ENCODE measurements at regions not wholly inside any gene's neighbourhood (a gene's known extent, or its start where the extent isn't known, plus 50 kb on each side); places are given as distances from the start of the nearest gene placed in this dataset.
"Not testable (repeated sequence)": the region's sequence is repeated elsewhere in the genome, so short reads cannot be mapped to it uniquely, and the experiment has no call there.

DNA sequence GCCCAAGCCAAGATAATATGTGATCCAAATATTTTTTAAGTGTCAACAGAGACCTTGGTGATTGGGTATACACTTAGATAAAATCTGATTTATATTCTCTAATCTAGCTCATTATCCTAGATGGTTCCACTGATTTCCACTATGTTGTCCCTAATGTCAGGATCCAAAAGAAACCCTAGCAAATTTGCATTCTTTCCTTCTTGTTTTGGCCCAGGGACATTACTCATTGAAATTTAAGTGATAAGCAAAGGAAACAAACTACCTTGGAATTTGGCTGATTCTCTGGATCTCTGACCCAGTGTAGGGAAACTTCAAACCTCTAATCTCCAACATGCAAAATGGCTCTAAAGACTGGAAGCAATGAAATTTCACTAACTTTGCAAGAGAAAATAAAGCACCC, 179.8 kb upstream of the MEIS1 start:
- ATAC-seq (ENCODE audit: low read depth) (no peak), DNase-seq (ENCODE audit: low spot score) (no peak)
- no peaks in the 10 kb centered on the region for H3K36me3 ChIP-seq (ENCODE audit: low read depth)
- TF ChIP-seq, protein P1, sequence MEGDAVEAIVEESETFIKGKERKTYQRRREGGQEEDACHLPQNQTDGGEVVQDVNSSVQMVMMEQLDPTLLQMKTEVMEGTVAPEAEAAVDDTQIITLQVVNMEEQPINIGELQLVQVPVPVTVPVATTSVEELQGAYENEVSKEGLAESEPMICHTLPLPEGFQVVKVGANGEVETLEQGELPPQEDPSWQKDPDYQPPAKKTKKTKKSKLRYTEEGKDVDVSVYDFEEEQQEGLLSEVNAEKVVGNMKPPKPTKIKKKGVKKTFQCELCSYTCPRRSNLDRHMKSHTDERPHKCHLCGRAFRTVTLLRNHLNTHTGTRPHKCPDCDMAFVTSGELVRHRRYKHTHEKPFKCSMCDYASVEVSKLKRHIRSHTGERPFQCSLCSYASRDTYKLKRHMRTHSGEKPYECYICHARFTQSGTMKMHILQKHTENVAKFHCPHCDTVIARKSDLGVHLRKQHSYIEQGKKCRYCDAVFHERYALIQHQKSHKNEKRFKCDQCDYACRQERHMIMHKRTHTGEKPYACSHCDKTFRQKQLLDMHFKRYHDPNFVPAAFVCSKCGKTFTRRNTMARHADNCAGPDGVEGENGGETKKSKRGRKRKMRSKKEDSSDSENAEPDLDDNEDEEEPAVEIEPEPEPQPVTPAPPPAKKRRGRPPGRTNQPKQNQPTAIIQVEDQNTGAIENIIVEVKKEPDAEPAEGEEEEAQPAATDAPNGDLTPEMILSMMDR (IDR thresholded peaks at IDR 0.05; ENCODE audit: poor library complexity, severe bottlenecking), result no peak
- no peaks in the 10 kb centered on the region for H3K9me3 ChIP-seq (ENCODE audit: severe bottlenecking)
- H3K27me3 ChIP-seq (ENCODE audit: insufficient read depth, poor library complexity, severe bottlenecking), result no peaks in the 10 kb centered on the region
- H3K4me1 ChIP-seq (ENCODE audit: insufficient read depth, poor library complexity, severe bottlenecking), result no peaks in the 10 kb centered on the region
- no peak overlapping the region for H3K27ac ChIP-seq (ENCODE audit: poor library complexity, severe bottlenecking)
- H3K4me3 ChIP-seq (ENCODE audit: severe bottlenecking), result no peak overlapping the region

- ATAC-seq (ENCODE audit: low read depth) (no peak), DNase-seq (ENCODE audit: low spot score) (no peak)
- H3K4me3 ChIP-seq (ENCODE audit: severe bottlenecking), result no peak overlapping the region
- no peaks in the 10 kb centered on the region for H3K4me1 ChIP-seq (ENCODE audit: insufficient read depth, poor library complexity, severe bottlenecking)
- no peaks in the 10 kb centered on the region for H3K36me3 ChIP-seq (ENCODE audit: low read depth)
- no peaks in the 10 kb centered on the region for H3K27me3 ChIP-seq (ENCODE audit: insufficient read depth, poor library complexity, severe bottlenecking)
- TF ChIP-seq, protein P1 (IDR thresholded peaks at IDR 0.05; ENCODE audit: poor library complexity, severe bottlenecking), result no peak
- no peaks in the 10 kb centered on the region for H3K9me3 ChIP-seq (ENCODE audit: severe bottlenecking)
- no peak overlapping the region for H3K27ac ChIP-seq (ENCODE audit: poor library complexity, severe bottlenecking)
Measured at GRCh38 chr2:66253066-66253465, 181.9 kb upstream of the MEIS1 start.

GRCh38 chr2:66252109-66252508, 182.8 kb upstream of the MEIS1 start:
- H3K27me3 ChIP-seq (ENCODE audit: insufficient read depth, poor library complexity, severe bottlenecking), result no peaks in the 10 kb centered on the region
- H3K4me1 ChIP-seq (ENCODE audit: insufficient read depth, poor library complexity, severe bottlenecking), result no peaks in the 10 kb centered on the region
- DNase-seq (ENCODE audit: low spot score), result no peak
- H3K36me3 ChIP-seq (ENCODE audit: low read depth), result no peaks in the 10 kb centered on the region
- no peak overlapping the region for H3K4me3 ChIP-seq (ENCODE audit: severe bottlenecking)
- no peak overlapping the region for H3K27ac ChIP-seq (ENCODE audit: poor library complexity, severe bottlenecking)
- ATAC-seq (ENCODE audit: low read depth), result no peak
- TF ChIP-seq, protein P1 (IDR thresholded peaks at IDR 0.05; ENCODE audit: poor library complexity, severe bottlenecking), result no peak
- H3K9me3 ChIP-seq (ENCODE audit: severe bottlenecking), result no peaks in the 10 kb centered on the region

- Histone ChIP-seq H3K9me3 (ENCODE audit: severe bottlenecking) (no peaks in the 10 kb centered on the region), H3K4me1 (ENCODE audit: insufficient read depth, poor library complexity, severe bottlenecking) (no peaks in the 10 kb centered on the region), H3K27me3 (ENCODE audit: insufficient read depth, poor library complexity, severe bottlenecking) (no peaks in the 10 kb centered on the region), H3K36me3 (ENCODE audit: low read depth) (no peaks in the 10 kb centered on the region), H3K27ac (ENCODE audit: poor library complexity, severe bottlenecking) (no peak overlapping the region), H3K4me3 (ENCODE audit: severe bottlenecking) (no peak overlapping the region)
- ATAC-seq (ENCODE audit: low read depth) (no peak), DNase-seq (ENCODE audit: low spot score) (no peak)
- TF ChIP-seq, protein P1 (IDR thresholded peaks at IDR 0.05; ENCODE audit: poor library complexity, severe bottlenecking), result no peak
Measured at GRCh38 chr2:66251573-66251972, 183.4 kb upstream of the MEIS1 start.

DNA sequence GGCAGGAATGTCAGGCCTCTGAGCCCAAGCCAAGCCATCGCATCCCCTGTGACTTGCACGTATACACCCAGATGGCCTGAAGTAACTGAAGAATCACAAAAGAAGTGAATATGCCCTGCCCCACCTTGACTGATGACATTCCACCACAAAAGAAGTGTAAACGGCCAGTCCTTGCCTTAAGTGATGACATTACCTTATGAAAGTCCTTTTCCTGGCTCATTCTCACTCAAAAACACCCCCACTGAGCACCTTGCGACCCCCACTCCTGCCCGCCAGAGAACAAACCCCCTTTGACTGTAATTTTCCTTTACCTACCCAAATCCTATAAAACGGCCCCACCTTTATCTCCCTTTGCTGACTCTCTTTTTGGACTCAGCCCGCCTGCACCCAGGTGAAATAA, 185.8 kb upstream of the MEIS1 start:
- ATAC-seq (ENCODE audit: low read depth); H3K27me3 ChIP-seq (ENCODE audit: insufficient read depth, poor library complexity, severe bottlenecking); H3K4me3 ChIP-seq (ENCODE audit: severe bottlenecking); H3K27ac ChIP-seq (ENCODE audit: poor library complexity, severe bottlenecking); H3K4me1 ChIP-seq (ENCODE audit: insufficient read depth, poor library complexity, severe bottlenecking); H3K36me3 ChIP-seq (ENCODE audit: low read depth); DNase-seq (ENCODE audit: low spot score); H3K9me3 ChIP-seq (ENCODE audit: severe bottlenecking): not testable (repeated sequence)

DNA sequence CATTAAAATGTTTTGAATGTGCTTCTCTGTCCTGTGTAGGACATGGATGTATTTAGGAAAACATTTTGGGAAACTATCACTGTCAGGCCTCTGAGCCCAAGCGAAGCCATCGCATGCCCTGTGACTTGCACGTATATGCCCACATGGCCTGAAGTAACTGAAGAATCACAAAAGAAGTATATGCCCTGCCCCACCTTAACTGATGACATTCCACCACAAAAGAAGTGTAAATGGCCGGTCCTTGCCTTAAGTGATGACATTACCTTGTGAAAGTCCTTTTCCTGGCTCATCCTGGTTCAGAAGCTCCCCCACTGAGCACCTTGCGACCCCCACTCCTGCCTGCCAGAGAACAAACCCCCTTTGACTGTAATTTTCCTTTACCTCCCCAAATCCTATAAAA, 191.1 kb upstream of the MEIS1 start:
- H3K4me1 ChIP-seq (ENCODE audit: insufficient read depth, poor library complexity, severe bottlenecking); ATAC-seq (ENCODE audit: low read depth); H3K9me3 ChIP-seq (ENCODE audit: severe bottlenecking); H3K36me3 ChIP-seq (ENCODE audit: low read depth); H3K27ac ChIP-seq (ENCODE audit: poor library complexity, severe bottlenecking); DNase-seq (ENCODE audit: low spot score); H3K4me3 ChIP-seq (ENCODE audit: severe bottlenecking): not testable (repeated sequence)
- peaks cover 18% of the 10 kb centered on the region for H3K27me3 ChIP-seq (ENCODE audit: insufficient read depth, poor library complexity, severe bottlenecking)

DNA sequence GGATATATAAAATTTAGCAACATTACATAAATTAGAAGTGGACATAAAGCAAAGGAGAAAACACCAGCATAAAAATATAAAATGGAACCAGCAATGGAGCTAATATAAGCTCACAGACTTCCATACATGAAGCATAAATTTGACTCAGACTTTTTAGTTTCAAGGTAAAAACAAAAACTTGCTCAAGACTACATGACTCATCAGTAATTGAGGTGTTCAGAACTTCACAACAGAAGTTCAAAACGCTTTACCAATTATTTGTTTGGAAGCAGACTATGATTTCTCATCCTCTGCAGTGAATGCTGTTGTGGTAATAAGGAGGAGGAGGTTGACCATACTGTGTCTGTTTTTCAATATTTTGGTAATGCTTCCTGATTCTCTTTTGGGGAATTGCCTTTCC, 192.0 kb upstream of the MEIS1 start:
- not testable (repeated sequence) for ATAC-seq (ENCODE audit: low read depth); H3K9me3 ChIP-seq (ENCODE audit: severe bottlenecking); H3K27ac ChIP-seq (ENCODE audit: poor library complexity, severe bottlenecking); DNase-seq (ENCODE audit: low spot score); H3K4me3 ChIP-seq (ENCODE audit: severe bottlenecking); H3K36me3 ChIP-seq (ENCODE audit: low read depth); H3K4me1 ChIP-seq (ENCODE audit: insufficient read depth, poor library complexity, severe bottlenecking)
- peaks cover 26% of the 10 kb centered on the region for H3K27me3 ChIP-seq (ENCODE audit: insufficient read depth, poor library complexity, severe bottlenecking)

Data from RWPE2 (cell line).